ENCODE measurements at regions not wholly inside any gene's neighbourhood (a gene's known extent, or its start where the extent isn't known, plus 50 kb on each side); places are given as distances from the start of the nearest gene placed in this dataset.

GRCh38 chr3:178284181-178284580, 252.1 kb upstream of the KCNMB2 start:
- ChIA-PET POLR2A (no interaction called here), CTCF (interaction anchor here (0.9 kb wide), 1 partner anchor 21 kb away, joined by 3 read pairs; no protein-coding TSS in a partner anchor)
- no peak overlapping the region for H2AFZ ChIP-seq (ENCODE audit: low read depth, low read length)
- no TSS peak for BruUV-seq (replicated peaks)
- DNase-seq (ENCODE audit: low read depth, low spot score): no peak
- no peaks in the 10 kb centered on the region for H3K79me2 ChIP-seq (ENCODE audit: control insufficient read depth, insufficient read depth, low read length)
- intact Hi-C loops (cut with micrococcal nuclease): no loop called here
- H4K20me1 ChIP-seq (replicated peaks; ENCODE audit: control insufficient read depth, extremely low read depth, insufficient read depth, low read length): no peaks in the 10 kb centered on the region
- FAIRE-seq: no peak
- H3K27me3 ChIP-seq (ENCODE audit: control insufficient read depth in 2 of 2, insufficient read depth in 2 of 2, low read length in 2 of 2): no peaks in the 10 kb centered on the region
- TF ChIP-seq FOS (IDR thresholded peaks at IDR 0.05; ENCODE audit: borderline replicate concordance, insufficient read depth, low read length): no peak
- no peak for TF ChIP-seq JUN (IDR thresholded peaks at IDR 0.05; ENCODE audit: borderline replicate concordance, insufficient read depth, insufficient read length, low read depth)
- TF ChIP-seq POLR2AphosphoS5 (IDR thresholded peaks at IDR 0.05; ENCODE audit: insufficient read depth, low read depth, low read length): no peak
- no peak for TF ChIP-seq POLR2A (IDR thresholded peaks at IDR 0.05; ENCODE audit: low read depth, low read length)
- TF ChIP-seq, protein P1, sequence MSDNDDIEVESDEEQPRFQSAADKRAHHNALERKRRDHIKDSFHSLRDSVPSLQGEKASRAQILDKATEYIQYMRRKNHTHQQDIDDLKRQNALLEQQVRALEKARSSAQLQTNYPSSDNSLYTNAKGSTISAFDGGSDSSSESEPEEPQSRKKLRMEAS (IDR thresholded peaks at IDR 0.05; ENCODE audit: insufficient read depth, insufficient read length): no peak
- no peak for TF ChIP-seq GATA2 (IDR thresholded peaks at IDR 0.05; ENCODE audit: insufficient read depth, insufficient read length, low read depth, low read length)
- TF ChIP-seq MYC (IDR thresholded peaks at IDR 0.05; ENCODE audit: low read depth, low read length): no peak
- TF ChIP-seq, protein P2, sequence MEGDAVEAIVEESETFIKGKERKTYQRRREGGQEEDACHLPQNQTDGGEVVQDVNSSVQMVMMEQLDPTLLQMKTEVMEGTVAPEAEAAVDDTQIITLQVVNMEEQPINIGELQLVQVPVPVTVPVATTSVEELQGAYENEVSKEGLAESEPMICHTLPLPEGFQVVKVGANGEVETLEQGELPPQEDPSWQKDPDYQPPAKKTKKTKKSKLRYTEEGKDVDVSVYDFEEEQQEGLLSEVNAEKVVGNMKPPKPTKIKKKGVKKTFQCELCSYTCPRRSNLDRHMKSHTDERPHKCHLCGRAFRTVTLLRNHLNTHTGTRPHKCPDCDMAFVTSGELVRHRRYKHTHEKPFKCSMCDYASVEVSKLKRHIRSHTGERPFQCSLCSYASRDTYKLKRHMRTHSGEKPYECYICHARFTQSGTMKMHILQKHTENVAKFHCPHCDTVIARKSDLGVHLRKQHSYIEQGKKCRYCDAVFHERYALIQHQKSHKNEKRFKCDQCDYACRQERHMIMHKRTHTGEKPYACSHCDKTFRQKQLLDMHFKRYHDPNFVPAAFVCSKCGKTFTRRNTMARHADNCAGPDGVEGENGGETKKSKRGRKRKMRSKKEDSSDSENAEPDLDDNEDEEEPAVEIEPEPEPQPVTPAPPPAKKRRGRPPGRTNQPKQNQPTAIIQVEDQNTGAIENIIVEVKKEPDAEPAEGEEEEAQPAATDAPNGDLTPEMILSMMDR (IDR thresholded peaks at IDR 0.05; ENCODE audit: extremely low read depth in 1 of 2, insufficient read depth in 1 of 2, low read depth in 1 of 2, low read length in 2 of 2): no peak
- TF ChIP-seq EZH2 (IDR thresholded peaks at IDR 0.05; ENCODE audit: borderline replicate concordance, low read depth, low read length, severe bottlenecking): no peak
- no peaks in the 10 kb centered on the region for H3K9me3 ChIP-seq (replicated peaks; ENCODE audit: control insufficient read depth, insufficient read depth, low read length)
- no peak overlapping the region for H3K27ac ChIP-seq (ENCODE audit: insufficient read depth, low read depth, low read length)
- no peaks in the 10 kb centered on the region for H3K4me1 ChIP-seq (ENCODE audit: control insufficient read depth, extremely low read depth, insufficient read depth, low read length)
- H3K4me2 ChIP-seq (ENCODE audit: insufficient read depth, low read length): no peak overlapping the region
- H3K36me3 ChIP-seq (ENCODE audit: control insufficient read depth in 2 of 2, extremely low read depth in 1 of 2, insufficient read depth in 2 of 2, low read length in 2 of 2): no peaks in the 10 kb centered on the region
- H3K4me3 ChIP-seq (replicated peaks in 1 of 3; ENCODE audit: insufficient read depth in 1 of 3, low read depth in 1 of 3, low read length in 3 of 3): no peak overlapping the region
- H3K9me1 ChIP-seq (replicated peaks; ENCODE audit: control insufficient read depth, extremely low read depth, insufficient read depth, low read length): no peaks in the 10 kb centered on the region
- H3K9ac ChIP-seq (replicated peaks; ENCODE audit: extremely low read depth, insufficient read depth, low read length): no peak overlapping the region
- dilution Hi-C loops (cut with MboI; ENCODE audit: extremely low pct_ligation_motif_present, low sequenced_read_pairs): no loop called here
